GM10266 (cell line): ENCODE measurements at regions not wholly inside any gene's neighbourhood (a gene's known extent, or its start where the extent isn't known, plus 50 kb on each side); places are given as distances from the start of the nearest gene placed in this dataset.

Experiments
- DNase-seq: peaks from one replicate; pipeline ENCODE4 v3.0.0; 2012; ENCODE audit errors: extremely low spot score
- CTCF ChIP-seq: IDR thresholded peaks from 2 replicates; pipeline ENCODE4 v1.5.1; 2012; ENCODE audit warnings: mild to moderate bottlenecking, low read depth; ENCODE audit not compliant: control insufficient read depth, insufficient read depth; ENCODE audit errors: missing control alignments

- DNase-seq = no peak
- no peak for TF ChIP-seq CTCF
These were observed 131.1 kb upstream of the MOCS2 start for GRCh38 chr5:53240661-53241060.

- DNase-seq = no peak
- no peak for TF ChIP-seq CTCF
These were observed 132.0 kb upstream of the MOCS2 start for GRCh38 chr5:53241572-53241971.

- TF ChIP-seq CTCF = no peak
- DNase-seq = no peak
These were observed 133.8 kb upstream of the MOCS2 start for GRCh38 chr5:53243403-53243802.

GRCh38 chr5:53246042-53246836 is 136.7 kb upstream of the MOCS2 start:
- no peak for DNase-seq

GRCh38 chr5:53249529-53250200 is 140.1 kb upstream of the MOCS2 start:
- no peak for DNase-seq
- TF ChIP-seq CTCF = no peak

More at GRCh38 chr5:53246042-53246836, 136.7 kb upstream of the MOCS2 start:
- no peak for TF ChIP-seq CTCF

- no peak for DNase-seq
These were observed 140.6 kb upstream of the MOCS2 start for GRCh38 chr5:53250201-53250550.

More at GRCh38 chr5:53250201-53250550, 140.6 kb upstream of the MOCS2 start:
- no peak for TF ChIP-seq CTCF
